HG03432 (cell line): ENCODE measurements at regions not wholly inside any gene's neighbourhood (a gene's known extent, or its start where the extent isn't known, plus 50 kb on each side); places are given as distances from the start of the nearest gene placed in this dataset.

Experiments
- ATAC-seq: cut with Tn5 transposase; IDR thresholded peaks from one replicate; pipeline ENCODE4 v1.9.1; 2021; ENCODE audit warnings: mild to moderate bottlenecking, moderate library complexity; ENCODE audit not compliant: unreplicated experiment

- ATAC-seq = no peak
These were observed 202.1 kb downstream of the NOVA1 start for GRCh38 chr14:26395726-26396125.

DNA sequence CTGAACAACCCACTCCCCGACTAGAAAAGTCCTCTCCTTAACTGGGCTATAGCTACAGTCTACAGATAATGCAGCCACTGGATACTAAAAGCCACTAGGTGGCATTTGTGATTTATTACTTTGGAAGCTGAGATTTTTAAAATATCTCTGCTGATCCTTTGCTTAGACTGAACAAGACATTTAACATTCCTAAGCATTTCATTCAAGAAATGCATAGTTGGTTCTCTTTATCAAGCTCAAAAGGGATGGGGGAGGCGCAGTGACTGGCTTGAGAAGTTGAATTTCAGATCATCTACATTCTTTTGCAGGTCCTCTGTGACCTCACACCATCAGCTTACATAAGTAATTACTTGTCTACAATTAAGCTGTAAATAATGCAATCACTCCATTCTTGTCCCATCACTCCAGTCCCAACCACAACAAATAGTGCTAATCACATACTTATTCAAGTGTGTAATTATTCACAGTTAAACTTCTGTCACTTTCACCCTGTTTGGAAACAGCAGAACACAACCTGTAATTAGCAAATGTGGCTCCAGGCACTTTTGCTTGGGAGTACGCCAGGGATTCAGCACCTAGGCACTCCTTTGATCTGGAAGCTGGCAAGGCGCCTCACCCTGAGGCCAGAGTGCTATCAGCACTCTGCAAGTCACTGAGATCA, 203.6 kb downstream of the NOVA1 start:
- no peak for ATAC-seq

- no peak for ATAC-seq
These were observed 205.3 kb downstream of the NOVA1 start for GRCh38 chr14:26392498-26392897.

- ATAC-seq = no peak
These were observed 208.0 kb downstream of the NOVA1 start for GRCh38 chr14:26389646-26390508.

- ATAC-seq = no peak
These were observed 212.5 kb downstream of the NOVA1 start for GRCh38 chr14:26385310-26385709.

GRCh38 chr14:26382901-26383685, 214.7 kb downstream of the NOVA1 start:
- no peak for ATAC-seq

GRCh38 chr14:26381405-26381804, 216.4 kb downstream of the NOVA1 start:
- ATAC-seq = no peak

GRCh38 chr14:26380637-26381036, 217.2 kb downstream of the NOVA1 start:
- no peak for ATAC-seq

GRCh38 chr14:26379951-26380350, 217.9 kb downstream of the NOVA1 start:
- ATAC-seq = no peak

GRCh38 chr14:26377150-26377549, 220.7 kb downstream of the NOVA1 start:
- no peak for ATAC-seq

DNA sequence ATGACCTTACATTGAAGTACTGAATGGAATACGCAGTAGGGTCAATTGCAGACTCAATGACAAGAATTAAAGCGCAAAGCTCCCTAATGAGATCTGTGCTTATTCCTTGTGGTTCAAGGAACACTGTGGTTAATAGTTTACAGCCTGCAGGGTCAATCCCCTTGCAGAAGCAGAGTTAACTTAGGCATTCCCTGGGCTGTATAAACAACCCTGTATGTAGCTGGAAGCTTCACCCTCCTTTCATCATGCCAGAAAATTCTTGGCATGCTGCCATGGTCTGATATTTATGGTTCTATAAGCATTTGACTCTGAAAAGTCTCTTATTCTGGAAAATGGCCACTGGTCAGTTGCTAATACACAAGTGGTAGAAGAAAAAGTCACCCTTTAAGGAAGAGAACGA, 227.7 kb downstream of the NOVA1 start:
- no peak for ATAC-seq

DNA sequence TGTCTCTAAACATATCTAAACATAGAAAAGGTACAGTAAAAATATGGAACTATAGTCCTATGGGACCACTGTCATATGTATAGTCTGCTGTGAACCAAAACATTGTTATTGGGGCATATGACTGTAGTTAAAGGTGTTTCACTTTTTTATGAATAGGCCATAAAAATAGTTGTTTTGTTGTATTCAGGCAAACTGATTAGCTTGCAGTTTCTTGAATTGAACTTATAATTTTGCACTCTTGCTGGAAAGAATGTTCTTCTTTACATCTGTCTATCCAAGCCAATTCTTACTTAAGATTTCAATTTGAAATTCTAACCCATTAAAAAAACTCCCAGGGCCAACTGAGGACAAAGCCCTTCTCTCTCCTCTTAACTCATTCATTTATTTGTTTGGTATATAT, 234.1 kb downstream of the NOVA1 start:
- no peak for ATAC-seq

DNA sequence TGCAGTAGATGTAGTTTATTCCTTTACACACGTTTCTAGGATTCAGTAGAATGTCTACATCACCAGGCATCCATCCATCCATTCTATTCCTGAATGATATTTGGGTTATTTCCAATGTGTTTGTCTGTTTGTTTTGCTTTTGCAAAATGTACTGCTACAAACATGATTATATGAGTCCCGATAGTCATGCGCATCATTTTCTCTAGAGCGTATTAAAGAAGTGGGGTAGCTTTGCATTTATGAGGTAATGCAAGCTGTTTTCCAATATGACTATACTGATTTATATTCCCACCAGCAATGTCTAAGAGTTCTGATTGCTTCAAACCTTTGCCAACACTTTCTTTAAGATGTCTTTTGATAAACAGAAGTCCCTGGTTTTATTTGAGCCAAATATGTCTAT, 253.2 kb downstream of the NOVA1 start:
- ATAC-seq = no peak

GRCh38 chr14:26339381-26339780, 258.5 kb downstream of the NOVA1 start:
- ATAC-seq = no peak

DNA sequence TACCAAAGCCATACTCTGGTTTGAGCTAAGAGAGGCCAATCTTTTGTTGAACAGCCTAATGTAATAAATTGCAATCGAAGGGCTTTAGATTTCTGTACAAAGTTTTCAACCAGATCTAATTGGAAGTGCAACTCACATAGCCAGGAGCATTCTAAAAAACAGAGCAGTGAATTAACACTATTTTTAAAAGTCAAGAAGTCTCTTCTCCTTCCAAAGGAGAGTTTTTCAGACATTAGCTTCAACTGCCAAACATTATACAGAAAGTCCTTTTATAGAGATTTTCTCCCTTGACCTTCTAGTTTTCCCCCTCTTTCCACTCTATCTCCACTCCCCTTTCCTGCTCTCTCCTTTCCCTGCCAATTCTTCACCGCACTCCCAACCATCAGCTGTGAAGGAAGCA, 259.6 kb downstream of the NOVA1 start:
- ATAC-seq = no peak

GRCh38 chr14:26334288-26334687, 263.5 kb downstream of the NOVA1 start:
- no peak for ATAC-seq

DNA sequence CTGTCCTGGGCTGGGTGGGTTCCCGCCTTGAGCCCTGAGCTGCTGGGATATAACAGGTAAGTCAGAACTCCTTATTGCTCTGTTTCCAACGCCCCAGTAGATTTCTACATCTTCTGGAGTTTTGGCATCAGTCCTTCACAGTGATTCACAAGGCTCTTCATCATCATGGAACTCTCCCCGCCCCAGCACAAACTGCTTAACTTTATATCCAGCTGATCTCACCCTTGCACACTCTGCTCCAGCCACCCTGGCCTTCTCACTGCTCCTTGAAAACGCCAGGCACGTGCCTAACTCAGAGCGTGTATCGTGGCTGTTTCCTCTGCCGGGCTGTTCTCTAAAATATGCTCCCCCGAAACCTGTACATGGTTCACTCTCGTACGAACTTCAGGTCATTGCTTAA, 264.9 kb downstream of the NOVA1 start:
- ATAC-seq = no peak

DNA sequence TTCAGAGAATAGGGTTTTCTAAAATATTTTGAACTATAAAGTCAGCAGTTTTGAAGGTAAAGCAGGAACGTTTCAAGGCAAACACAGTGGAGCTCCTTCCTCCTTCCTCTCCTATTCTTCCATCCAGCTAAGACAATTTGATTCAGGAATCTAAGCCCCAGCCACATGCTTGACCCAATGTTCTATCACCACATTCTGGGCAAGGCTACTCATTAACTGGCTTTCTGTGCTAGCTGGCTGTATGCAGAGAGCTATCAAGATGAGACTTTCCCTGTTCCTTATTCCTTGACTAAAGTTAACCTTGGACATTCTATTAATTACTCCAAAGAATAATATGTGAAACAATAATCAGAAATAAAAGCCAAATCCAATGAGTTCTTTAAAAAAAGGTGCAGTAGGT, 266.9 kb downstream of the NOVA1 start:
- ATAC-seq = no peak

DNA sequence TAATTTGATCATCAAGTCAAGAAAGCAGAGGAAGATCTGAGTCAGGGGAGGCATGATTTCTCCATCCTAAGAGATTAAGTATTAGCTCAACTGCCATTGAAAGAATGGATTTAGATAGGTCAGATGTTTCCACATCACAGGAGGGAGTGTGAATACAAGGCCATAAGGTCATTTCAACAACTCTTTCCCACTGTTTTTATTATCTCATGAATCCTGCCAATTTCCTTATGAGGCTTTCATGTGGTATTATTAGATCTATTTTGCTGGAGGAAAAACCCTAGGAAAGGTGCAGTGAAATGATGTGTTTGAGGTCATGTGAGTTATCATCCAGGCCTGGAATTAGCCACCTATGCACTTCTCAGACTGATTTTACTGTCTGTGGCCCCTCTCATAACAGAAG, 269.0 kb downstream of the NOVA1 start:
- no peak for ATAC-seq

DNA sequence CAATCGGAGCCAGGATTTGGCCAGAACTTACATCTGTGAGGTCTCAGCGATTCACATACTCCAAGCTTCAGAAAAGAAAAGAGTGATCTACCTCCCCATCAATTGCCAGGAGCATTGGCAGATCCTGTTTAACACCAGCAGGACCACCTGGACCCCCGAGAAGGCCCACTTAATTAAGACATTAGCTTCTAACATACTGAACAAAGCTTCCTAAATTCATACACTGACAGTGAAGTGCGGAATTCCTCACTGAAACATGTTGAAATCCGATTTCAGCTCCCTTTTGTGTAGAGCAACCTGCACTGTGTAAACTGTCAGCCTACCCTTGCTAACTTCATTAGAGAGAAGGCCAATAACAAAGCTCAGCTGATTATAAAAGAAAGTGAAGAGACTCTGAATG, 274.0 kb downstream of the NOVA1 start:
- ATAC-seq = no peak

DNA sequence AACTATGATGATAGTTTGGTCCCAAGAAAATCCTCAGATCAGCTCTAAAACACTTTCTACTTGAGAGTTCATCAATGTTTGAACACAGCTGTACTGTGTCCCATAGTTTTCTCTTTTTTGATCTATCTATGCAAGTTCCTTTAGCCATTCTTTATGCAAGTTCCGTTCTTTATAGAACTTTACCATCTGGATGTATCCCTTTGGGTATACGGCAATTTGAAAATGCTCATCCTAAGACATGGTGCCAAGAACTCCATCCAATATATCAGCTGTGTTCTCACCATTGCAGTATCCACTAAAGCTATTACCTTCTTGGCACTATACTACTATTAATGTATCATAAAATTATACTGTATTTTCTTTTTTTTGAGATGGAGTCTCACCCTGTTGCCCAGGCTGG, 276.9 kb downstream of the NOVA1 start:
- ATAC-seq = no peak
